ENCODE measurements at regions not wholly inside any gene's neighbourhood (a gene's known extent, or its start where the extent isn't known, plus 50 kb on each side); places are given as distances from the start of the nearest gene placed in this dataset.
"Not testable (repeated sequence)": the region's sequence is repeated elsewhere in the genome, so short reads cannot be mapped to it uniquely, and the experiment has no call there.

GRCh38 chr5:56628616-56629015 is 186.7 kb upstream of the MAP3K1 start:
- not testable (repeated sequence) for TF ChIP-seq CTCF (IDR thresholded peaks at IDR 0.05; ENCODE audit: poor library complexity); EZH2 (IDR thresholded peaks at IDR 0.05; ENCODE audit: borderline replicate concordance)
